ENCODE measurements at regions not wholly inside any gene's neighbourhood (a gene's known extent, or its start where the extent isn't known, plus 50 kb on each side); places are given as distances from the start of the nearest gene placed in this dataset.

DNA sequence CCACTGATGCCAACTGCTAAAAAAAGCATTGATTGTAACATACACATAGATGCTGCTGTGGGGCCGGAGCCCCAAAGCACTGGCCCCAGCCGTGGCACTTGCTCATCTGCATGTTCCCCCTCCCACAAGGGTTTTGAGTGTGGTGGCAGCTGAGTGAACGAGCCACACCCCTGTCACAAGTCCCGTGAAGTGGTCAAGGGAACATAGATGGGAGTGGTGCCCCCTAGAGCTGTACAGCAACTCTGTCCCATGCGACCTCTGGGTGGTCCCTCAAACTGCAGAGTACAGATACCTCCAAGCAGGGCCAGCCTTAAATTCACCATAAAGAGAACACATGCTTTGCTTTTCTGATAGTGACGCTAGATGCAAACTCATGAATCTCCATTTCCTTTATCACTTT, 503.3 kb upstream of the NRP1 start:
- H3K23me2 ChIP-seq (ENCODE audit: low read depth, low read length) = no peaks in the 10 kb centered on the region
- H3K79me1 ChIP-seq (ENCODE audit: low read depth, low read length) = no peaks in the 10 kb centered on the region
- H3K79me2 ChIP-seq (ENCODE audit: control insufficient read depth in 1 of 2, insufficient read depth in 2 of 2, low read length in 2 of 2) = no peaks in the 10 kb centered on the region
- ChIA-PET CTCF (ENCODE audit: partially characterized antibody) (no interaction called here), POLR2A (ENCODE audit: partially characterized antibody) (no interaction called here)
- H4K5ac ChIP-seq (ENCODE audit: insufficient read length, low read depth, low read length) = no peak overlapping the region
- no peak overlapping the region for H2AFZ ChIP-seq (ENCODE audit: low read length)
- no peaks in the 10 kb centered on the region for H3K36me3 ChIP-seq (ENCODE audit: control insufficient read depth in 2 of 4, insufficient read depth in 4 of 4, low read length in 3 of 4)
- no peak overlapping the region for H4K8ac ChIP-seq (ENCODE audit: extremely low read depth, insufficient read depth, low read length)
- no peaks in the 10 kb centered on the region for H3K27me3 ChIP-seq (replicated peaks in 1 of 4; ENCODE audit: control insufficient read depth in 3 of 4, extremely low read depth in 1 of 4, insufficient read depth in 3 of 4, low read length in 3 of 4)
- H2BK12ac ChIP-seq (ENCODE audit: low read depth, low read length) = no peak overlapping the region
- H2BK120ac ChIP-seq (replicated peaks; ENCODE audit: low read depth, low read length) = no peak overlapping the region
- no peak overlapping the region for H2AK5ac ChIP-seq (ENCODE audit: low read depth, low read length)
- H3K9me3 ChIP-seq (ENCODE audit: insufficient read depth in 2 of 2, low read depth in 1 of 2, low read length in 1 of 2) = no peaks in the 10 kb centered on the region
- H4K20me1 ChIP-seq (replicated peaks in 1 of 2; ENCODE audit: control insufficient read depth in 1 of 2, insufficient read depth in 2 of 2, low read length in 2 of 2) = no peaks in the 10 kb centered on the region
- H3K4me1 ChIP-seq (replicated peaks in 1 of 4; ENCODE audit: control insufficient read depth in 3 of 4, insufficient read depth in 4 of 4, low read length in 3 of 4) = no peaks in the 10 kb centered on the region
- no peak overlapping the region for H2BK20ac ChIP-seq (ENCODE audit: low read length)
- H3K56ac ChIP-seq (replicated peaks; ENCODE audit: insufficient read length, low read depth, low read length) = no peak overlapping the region
- no peak overlapping the region for H3K4me3 ChIP-seq (ENCODE audit: extremely low read depth in 1 of 4, insufficient read depth in 2 of 4, low read depth in 3 of 4, low read length in 4 of 4)
- H3K14ac ChIP-seq (ENCODE audit: insufficient read length) = no peak overlapping the region
- TF ChIP-seq RAD21 (IDR thresholded peaks at IDR 0.05 in 1 of 2, conservative IDR thresholded peaks at IDR 0.05 in 1 of 2; ENCODE audit: low read depth in 2 of 2, low read length in 2 of 2) = peak; percentile 26 to 41; a peak in 2 of 4 replicates
- TF ChIP-seq NRF1 (IDR thresholded peaks at IDR 0.05; ENCODE audit: low read depth, low read length) = no peak
- TF ChIP-seq EP300 (IDR thresholded peaks at IDR 0.05; ENCODE audit: borderline replicate concordance in 1 of 2, low read depth in 2 of 2, low read length in 2 of 2) = no peak
- TF ChIP-seq ASH2L (IDR thresholded peaks at IDR 0.05; ENCODE audit: low read length) = no peak
- TF ChIP-seq EZH2 (IDR thresholded peaks at IDR 0.05; ENCODE audit: low read depth, low read length, severe bottlenecking) = no peak
- TF ChIP-seq CTCF (IDR thresholded peaks at IDR 0.05; ENCODE audit: control extremely low read depth in 1 of 3, insufficient read depth in 1 of 3, low read depth in 1 of 3, low read length in 3 of 3) = peak in 2 of 3 experiments; percentile 6 to 34; a peak in 2 of 4 replicates
- no peak for TF ChIP-seq EGR1 (IDR thresholded peaks at IDR 0.05; ENCODE audit: borderline replicate concordance, low read depth, low read length)
- TF ChIP-seq FOSL1 (IDR thresholded peaks at IDR 0.05; ENCODE audit: insufficient read depth, low read depth, low read length) = no peak
- TF ChIP-seq RFX5 (IDR thresholded peaks at IDR 0.05; ENCODE audit: borderline replicate concordance, low read depth, low read length) = no peak
- H3K4ac ChIP-seq (replicated peaks; ENCODE audit: insufficient read length, low read depth, low read length) = no peak overlapping the region
- DNase-seq (ENCODE audit: low read depth in 1 of 2, low spot score in 2 of 2) (no peak), FAIRE-seq (no peak)
- H3K18ac ChIP-seq (ENCODE audit: extremely low read depth, low read length) = no peak overlapping the region
- no peak overlapping the region for H3K27ac ChIP-seq (ENCODE audit: low read depth, low read length)
- no peak overlapping the region for H2BK15ac ChIP-seq (ENCODE audit: low read length)
- no peak overlapping the region for H2BK5ac ChIP-seq (ENCODE audit: low read depth, low read length)
- no peak overlapping the region for H3K23ac ChIP-seq (ENCODE audit: insufficient read length)
- no peak overlapping the region for H4K91ac ChIP-seq (replicated peaks; ENCODE audit: insufficient read length, low read length)
- WGBS, 2 experiments (ENCODE audit: extremely low coverage in 1 of 2, insufficient coverage in 1 of 2, insufficient read length in 1 of 2, insufficient replicate concordance in 2 of 2, low coverage in 1 of 2, low lambda C conversion rate in 2 of 2, missing lambda C conversion rate in 1 of 2) = 87% methylated on average over 6 of the region's 6 CpGs; no CpG with 5 or more reads in 1 of the 2 experiments
- H3K9ac ChIP-seq (replicated peaks in 1 of 4; ENCODE audit: extremely low read depth in 1 of 4, low read depth in 3 of 4, low read length in 3 of 4) = no peak overlapping the region
- H3K4me2 ChIP-seq (ENCODE audit: insufficient read depth in 1 of 2, low read depth in 2 of 2, low read length in 2 of 2) = no peak overlapping the region

Measured in H1 (cell line).